ENCODE measurements at regions not wholly inside any gene's neighbourhood (a gene's known extent, or its start where the extent isn't known, plus 50 kb on each side); places are given as distances from the start of the nearest gene placed in this dataset.
"Not testable (repeated sequence)": the region's sequence is repeated elsewhere in the genome, so short reads cannot be mapped to it uniquely, and the experiment has no call there.

DNA sequence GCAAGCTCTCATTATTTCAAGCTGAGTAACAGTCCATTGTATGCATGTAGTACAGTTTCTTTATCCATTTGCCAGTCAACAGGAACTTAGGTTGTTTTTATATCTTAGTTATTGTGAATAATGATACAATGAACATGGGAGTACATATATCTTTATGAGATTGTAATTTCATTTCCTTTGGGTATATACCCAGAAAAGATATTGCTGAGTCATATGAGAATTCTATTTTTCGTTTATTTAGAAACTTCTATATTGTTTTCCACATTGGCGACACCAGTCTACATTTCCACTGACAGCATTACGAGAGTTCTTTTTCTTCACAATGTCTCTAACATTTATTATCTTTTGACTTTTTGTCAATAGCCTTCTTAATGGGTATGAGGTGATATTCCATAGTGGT lies 477.8 kb upstream of the PAPPA start:
- H3K4me1 Mint-ChIP-seq, result no peaks in the 10 kb centered on the region
- no peak overlapping the region for H3K4me3 Mint-ChIP-seq
- H3K27ac Mint-ChIP-seq, result no peak overlapping the region
- H3K36me3 Mint-ChIP-seq, result no peaks in the 10 kb centered on the region
- DNase-seq, result no peak
- H3K9me3 Mint-ChIP-seq, result peaks cover 0 to 15% (median 3%) of the 10 kb centered on the region in 6 donors
- H3K27me3 Mint-ChIP-seq (ENCODE audit: low read depth in 3 of 3), result peaks cover 0 to 2% (median 0%) of the 10 kb centered on the region in 3 donors

DNA sequence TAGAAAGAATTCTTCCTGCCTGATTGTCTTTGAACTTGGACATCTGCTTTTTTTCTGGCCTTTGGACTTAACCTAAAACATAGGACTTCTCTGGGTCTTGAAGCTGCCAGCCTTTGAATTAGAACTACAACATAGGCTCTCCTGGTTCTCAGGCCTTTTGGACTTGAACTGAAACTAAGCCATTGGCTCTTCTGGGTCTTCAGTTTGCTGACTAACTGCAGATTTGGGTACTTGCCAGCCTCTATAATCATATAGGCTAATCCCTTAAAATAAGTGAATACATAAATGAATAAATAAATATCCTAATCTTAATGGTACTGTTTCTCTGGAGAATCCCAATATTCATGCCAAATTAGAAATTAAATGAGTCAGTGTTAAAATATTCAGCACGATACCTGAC lies 473.4 kb upstream of the PAPPA start:
- Mint-ChIP-seq H3K27ac (no peak overlapping the region), H3K36me3 (no peaks in the 10 kb centered on the region), H3K4me1 (no peaks in the 10 kb centered on the region), H3K27me3 (ENCODE audit: low read depth in 3 of 3) (peaks cover 0 to 2% (median 1%) of the 10 kb centered on the region in 3 donors), H3K9me3 (peaks cover 0 to 11% (median 3%) of the 10 kb centered on the region in 6 donors), H3K4me3 (no peak overlapping the region)
- no peak for DNase-seq

DNA sequence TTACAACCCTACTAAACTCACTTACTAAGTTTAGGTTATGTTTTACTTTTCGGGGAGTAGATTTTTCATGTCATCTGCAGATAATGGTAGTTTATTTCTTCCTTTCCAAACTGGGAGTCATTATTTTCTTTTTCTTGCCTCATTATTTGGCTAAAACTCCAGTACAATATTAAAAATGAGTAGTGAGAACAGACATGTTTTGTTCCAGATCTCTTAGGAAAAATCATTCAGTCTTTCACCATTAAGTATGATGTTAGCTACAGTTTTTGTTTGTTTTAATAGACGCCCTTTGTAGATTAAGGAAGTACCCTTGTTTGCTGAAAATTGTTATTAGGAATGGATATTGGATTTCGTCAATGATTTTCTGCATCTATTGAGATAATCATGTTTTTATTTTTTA lies 472.0 kb upstream of the PAPPA start:
- DNase-seq, result no peak

DNA sequence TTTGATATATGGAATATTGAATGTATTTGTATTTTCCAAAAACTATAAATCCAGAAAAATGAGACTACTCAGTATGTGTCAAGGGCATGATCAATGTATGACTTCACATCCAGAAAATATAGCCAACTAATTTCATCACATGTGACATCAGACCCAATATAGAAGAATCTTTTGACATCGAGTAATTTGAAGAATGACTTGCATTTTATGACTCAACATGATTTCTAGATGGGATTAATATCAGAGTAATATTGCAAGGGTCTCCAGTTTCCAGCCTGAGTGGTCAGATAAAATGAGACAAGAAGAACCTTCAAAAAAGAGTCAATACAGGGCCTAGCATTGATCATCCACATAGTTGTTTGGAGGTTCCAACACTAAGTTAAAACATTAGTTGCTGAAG lies 467.5 kb upstream of the PAPPA start:
- H3K4me1 Mint-ChIP-seq, result no peaks in the 10 kb centered on the region

More for the DNA sequence above, 472.0 kb upstream of the PAPPA start:
- H3K4me3 Mint-ChIP-seq, result no peak overlapping the region
- H3K9me3 Mint-ChIP-seq, result peaks cover 0 to 24% (median 5%) of the 10 kb centered on the region in 6 donors
- H3K36me3 Mint-ChIP-seq, result no peaks in the 10 kb centered on the region
- H3K27me3 Mint-ChIP-seq (ENCODE audit: low read depth in 3 of 3), result peaks cover 0 to 2% (median 1%) of the 10 kb centered on the region in 3 donors
- H3K4me1 Mint-ChIP-seq, result no peaks in the 10 kb centered on the region
- H3K27ac Mint-ChIP-seq, result no peak overlapping the region

DNA sequence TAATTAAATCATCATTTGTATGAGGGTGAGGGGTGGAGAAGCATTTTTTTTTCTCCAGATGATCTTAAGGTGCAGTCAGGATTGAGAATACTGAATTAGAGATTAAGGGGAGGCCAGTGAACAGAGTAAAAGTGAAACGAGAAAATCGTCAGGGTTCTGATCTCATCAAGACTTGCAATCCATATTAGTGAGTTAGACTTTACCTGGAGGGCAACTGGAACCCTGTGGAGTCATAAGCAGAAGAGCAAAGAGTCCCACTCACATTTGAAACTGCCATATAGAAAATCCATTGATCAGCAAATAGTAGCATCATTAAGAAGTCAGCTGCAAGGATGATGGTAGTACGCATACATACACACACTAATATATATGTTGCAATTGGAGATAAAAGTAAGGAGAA lies 466.2 kb upstream of the PAPPA start:
- DNase-seq, result no peak
- Mint-ChIP-seq H3K27me3 (ENCODE audit: low read depth in 3 of 3) (peaks cover 1 to 2% (median 2%) of the 10 kb centered on the region in 3 donors), H3K27ac (no peak overlapping the region), H3K9me3 (peaks cover 0 to 48% (median 10%) of the 10 kb centered on the region in 6 donors), H3K36me3 (no peaks in the 10 kb centered on the region), H3K4me3 (no peak overlapping the region), H3K4me1 (no peaks in the 10 kb centered on the region)

More for the DNA sequence above, 467.5 kb upstream of the PAPPA start:
- Mint-ChIP-seq H3K4me3 (no peak overlapping the region), H3K36me3 (no peaks in the 10 kb centered on the region), H3K27me3 (ENCODE audit: low read depth in 3 of 3) (peaks cover 1 to 2% (median 2%) of the 10 kb centered on the region in 3 donors), H3K27ac (no peak overlapping the region), H3K9me3 (peaks cover 0 to 45% (median 10%) of the 10 kb centered on the region in 6 donors)
- DNase-seq, result no peak

DNA sequence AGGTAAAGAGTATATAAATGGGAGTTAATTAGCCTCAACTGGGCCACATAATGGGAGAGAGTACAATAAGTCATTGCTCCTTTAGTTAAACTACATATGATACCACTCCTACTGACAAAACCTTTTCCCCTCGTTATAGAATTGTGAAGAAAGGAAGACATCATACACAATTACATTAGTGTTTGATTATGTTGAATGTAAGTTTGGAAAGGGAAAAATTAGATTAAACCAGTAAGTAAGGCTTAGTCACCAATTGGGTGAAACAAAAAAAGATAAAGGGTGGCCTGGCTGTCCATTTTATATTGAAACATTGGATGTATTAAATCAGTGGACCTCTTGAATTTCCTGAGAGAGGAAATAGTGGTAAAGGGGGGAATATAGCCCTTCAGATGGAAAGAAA lies 464.3 kb upstream of the PAPPA start:
- Mint-ChIP-seq H3K4me1 (no peaks in the 10 kb centered on the region), H3K27ac (no peak overlapping the region), H3K27me3 (ENCODE audit: low read depth in 3 of 3) (peaks cover 0 to 2% (median 2%) of the 10 kb centered on the region in 3 donors), H3K9me3 (peaks cover 0 to 46% (median 12%) of the 10 kb centered on the region in 6 donors), H3K4me3 (no peak overlapping the region), H3K36me3 (no peaks in the 10 kb centered on the region)
- no peak for DNase-seq

DNA sequence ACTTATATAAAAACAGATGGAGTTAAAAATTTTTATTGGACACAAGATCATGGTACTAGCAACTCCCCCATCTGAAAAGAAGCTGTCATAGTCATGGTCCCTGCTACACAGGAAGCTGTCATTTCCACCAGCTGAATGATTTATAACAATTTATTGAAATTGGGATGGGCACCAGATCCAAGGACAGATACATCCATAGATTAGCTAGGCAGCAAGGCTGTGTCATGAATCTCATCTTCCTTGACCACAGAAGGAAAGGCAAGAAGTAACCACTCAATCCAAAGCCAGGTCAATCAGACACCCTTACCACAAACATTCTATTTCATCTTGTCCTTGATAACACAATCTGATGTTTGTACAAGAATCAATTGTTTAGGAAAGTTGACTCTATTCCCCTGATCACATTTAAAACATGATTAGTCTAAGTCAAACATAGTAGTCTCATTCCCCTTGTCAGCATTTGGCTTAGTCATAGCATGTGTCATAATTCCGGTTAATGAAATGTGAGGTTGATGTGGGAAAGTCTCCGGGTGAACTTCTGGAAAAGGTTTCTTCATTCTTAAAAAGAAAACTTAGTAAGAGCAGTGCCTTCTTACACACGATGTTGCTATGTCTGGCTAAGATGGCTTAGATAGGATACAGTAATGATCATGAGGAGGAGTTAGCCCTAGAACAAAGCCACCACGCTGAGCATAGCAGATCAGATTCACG lies 462.6 kb upstream of the PAPPA start:
- Mint-ChIP-seq H3K9me3 (peaks cover 0 to 33% (median 11%) of the 10 kb centered on the region in 6 donors), H3K27me3 (ENCODE audit: low read depth in 3 of 3) (peaks cover 0 to 2% (median 0%) of the 10 kb centered on the region in 3 donors), H3K4me3 (no peak overlapping the region), H3K36me3 (no peaks in the 10 kb centered on the region), H3K27ac (no peak overlapping the region), H3K4me1 (no peaks in the 10 kb centered on the region)
- DNase-seq, result no peak

DNA sequence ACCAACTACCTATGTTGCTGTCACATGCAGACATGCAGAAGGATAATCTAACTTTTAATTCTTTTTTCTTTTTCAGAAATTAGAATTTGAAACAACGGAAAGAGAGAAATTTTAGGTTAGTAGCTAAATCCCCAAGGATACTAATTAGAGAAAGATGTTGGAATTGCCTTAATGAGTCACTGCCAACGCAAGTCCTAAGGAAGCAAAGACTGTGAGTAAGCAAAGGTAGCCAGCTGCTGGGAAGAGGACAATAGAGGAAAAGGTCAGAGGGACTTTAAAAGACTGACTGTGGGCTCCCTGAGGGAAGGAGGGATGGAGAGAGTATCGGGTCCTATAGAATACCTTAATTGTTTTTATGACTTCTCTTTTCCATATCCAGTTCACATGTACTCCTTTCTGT lies 461.9 kb upstream of the PAPPA start:
- Mint-ChIP-seq H3K27ac (no peak overlapping the region), H3K4me3 (no peak overlapping the region), H3K4me1 (no peaks in the 10 kb centered on the region), H3K36me3 (no peaks in the 10 kb centered on the region), H3K27me3 (ENCODE audit: low read depth in 3 of 3) (peaks cover 0 to 2% (median 0%) of the 10 kb centered on the region in 3 donors), H3K9me3 (peaks cover 0 to 28% (median 11%) of the 10 kb centered on the region in 6 donors)
- no peak for DNase-seq

DNA sequence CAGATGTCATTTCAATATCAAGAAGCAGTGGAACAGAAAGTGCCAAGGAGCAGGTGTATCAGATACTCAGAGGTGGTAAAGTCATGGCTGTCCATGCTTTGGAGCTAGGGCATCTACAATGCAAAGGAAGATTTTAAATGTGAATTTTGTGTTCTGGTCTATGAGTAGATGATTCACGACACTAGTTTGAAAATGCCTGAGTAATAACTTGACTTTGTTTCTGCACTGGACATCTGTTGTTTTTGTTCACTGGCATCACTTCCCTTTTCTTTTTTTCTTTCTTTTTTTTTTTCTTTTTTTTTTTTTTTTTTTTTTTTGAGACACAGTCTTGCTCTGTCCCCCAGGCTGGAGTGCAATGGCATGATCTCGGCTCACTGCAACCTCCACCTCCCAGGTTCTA lies 460.7 kb upstream of the PAPPA start:
- not testable (repeated sequence) for H3K36me3 Mint-ChIP-seq; H3K4me3 Mint-ChIP-seq; H3K27ac Mint-ChIP-seq; H3K4me1 Mint-ChIP-seq; DNase-seq; H3K27me3 Mint-ChIP-seq (ENCODE audit: low read depth in 3 of 3)
- peaks cover 0 to 21% (median 5%) of the 10 kb centered on the region in 6 donors for H3K9me3 Mint-ChIP-seq

DNA sequence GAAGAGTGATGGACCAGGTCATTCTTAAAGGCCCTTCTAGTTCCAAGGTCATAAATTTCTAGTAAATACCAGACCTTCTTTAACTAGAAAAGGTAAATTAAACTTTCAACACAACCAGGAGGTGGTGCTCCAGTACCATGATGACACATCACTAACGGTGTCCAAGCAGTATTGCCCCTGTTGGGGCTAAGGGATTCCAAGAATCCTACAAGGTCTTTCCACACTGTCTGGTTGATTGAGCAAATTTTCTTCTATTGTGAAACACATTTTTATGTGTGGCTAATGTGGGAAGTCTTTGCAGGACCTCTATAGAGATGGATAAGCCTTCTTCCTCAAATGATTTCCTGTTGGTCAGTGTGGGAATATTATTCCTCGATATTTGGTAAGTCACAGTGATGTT lies 459.6 kb upstream of the PAPPA start:
- Mint-ChIP-seq H3K4me1 (no peaks in the 10 kb centered on the region), H3K36me3 (no peaks in the 10 kb centered on the region), H3K27me3 (ENCODE audit: low read depth in 3 of 3) (no peaks in the 10 kb centered on the region), H3K9me3 (peaks cover 0 to 14% (median 2%) of the 10 kb centered on the region in 6 donors), H3K27ac (no peak overlapping the region), H3K4me3 (no peak overlapping the region)
- no peak for DNase-seq

DNA sequence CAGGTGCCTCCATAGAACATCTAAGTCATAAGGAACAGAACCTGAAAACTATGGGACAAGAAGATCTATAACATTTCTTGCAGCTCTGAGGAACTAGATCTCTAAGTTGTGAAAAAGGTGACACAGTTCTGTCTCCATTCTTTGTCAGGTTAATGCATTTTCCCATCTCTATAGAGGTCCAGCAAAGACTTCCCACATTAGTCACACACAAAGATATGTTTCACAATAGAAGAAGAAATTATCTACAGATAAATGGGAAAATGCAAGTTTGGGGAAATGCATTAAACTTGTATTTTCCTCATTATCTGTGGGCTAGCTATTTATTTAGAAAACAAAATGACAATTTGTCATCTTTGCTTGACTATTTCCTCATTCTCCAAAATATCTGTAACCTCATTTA lies 458.6 kb upstream of the PAPPA start:
- H3K27me3 Mint-ChIP-seq (ENCODE audit: low read depth in 3 of 3), result no peaks in the 10 kb centered on the region
- no peaks in the 10 kb centered on the region for H3K4me1 Mint-ChIP-seq
- no peak for DNase-seq
- no peaks in the 10 kb centered on the region for H3K36me3 Mint-ChIP-seq
- no peak overlapping the region for H3K4me3 Mint-ChIP-seq
- H3K27ac Mint-ChIP-seq, result no peak overlapping the region
- H3K9me3 Mint-ChIP-seq, result peaks cover 0 to 15% (median 2%) of the 10 kb centered on the region in 6 donors

DNA sequence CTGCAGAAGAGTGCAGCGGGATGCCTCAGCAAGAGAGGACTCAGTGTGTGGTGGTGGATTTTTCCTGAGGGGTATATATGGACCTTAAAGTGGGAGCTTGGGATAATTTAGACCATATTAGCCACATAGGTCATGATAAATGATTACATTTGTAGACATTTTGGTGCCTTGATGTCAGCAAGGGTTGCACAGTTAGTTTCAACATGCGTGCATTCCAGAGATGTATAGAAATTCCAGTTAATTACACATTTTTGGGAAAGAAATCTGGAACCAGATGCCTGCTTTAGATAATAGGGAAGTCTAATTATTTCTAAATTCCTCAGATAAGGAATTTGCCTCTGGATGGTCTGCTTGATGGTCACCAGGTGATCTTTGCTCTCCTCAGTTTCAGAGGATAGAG lies 440.6 kb upstream of the PAPPA start:
- H3K27ac Mint-ChIP-seq, result no peak overlapping the region
- H3K4me1 Mint-ChIP-seq, result no peaks in the 10 kb centered on the region
- H3K36me3 Mint-ChIP-seq, result no peaks in the 10 kb centered on the region
- peaks cover 0 to 2% (median 1%) of the 10 kb centered on the region in 3 donors for H3K27me3 Mint-ChIP-seq (ENCODE audit: low read depth in 3 of 3)
- no peak overlapping the region for H3K4me3 Mint-ChIP-seq
- H3K9me3 Mint-ChIP-seq, result peaks cover 0 to 37% (median 13%) of the 10 kb centered on the region in 6 donors
- no peak for DNase-seq

DNA sequence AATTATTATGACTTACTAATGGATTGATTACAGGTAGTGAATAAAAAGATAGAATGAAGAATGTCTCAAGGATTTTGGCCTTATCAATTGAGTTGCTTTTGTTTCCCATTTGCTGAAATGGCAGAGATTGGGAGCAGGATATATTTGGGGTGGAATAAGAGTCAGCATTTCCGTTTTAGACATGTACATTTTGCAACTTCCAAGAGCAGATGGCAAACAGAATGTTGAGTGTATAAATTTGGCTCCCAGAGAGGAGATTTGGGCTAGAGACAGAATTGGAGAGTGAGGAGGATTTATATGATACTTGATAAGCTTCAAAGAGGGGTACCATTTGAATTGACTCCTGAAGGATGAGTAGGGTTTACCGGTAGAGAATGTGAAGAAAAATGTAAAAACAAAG lies 437.9 kb upstream of the PAPPA start:
- H3K36me3 Mint-ChIP-seq, result no peaks in the 10 kb centered on the region
- peaks cover 0 to 25% (median 13%) of the 10 kb centered on the region in 6 donors for H3K9me3 Mint-ChIP-seq
- H3K27ac Mint-ChIP-seq, result no peak overlapping the region
- DNase-seq, result no peak
- H3K4me1 Mint-ChIP-seq, result no peaks in the 10 kb centered on the region
- H3K4me3 Mint-ChIP-seq, result no peak overlapping the region
- H3K27me3 Mint-ChIP-seq (ENCODE audit: low read depth in 3 of 3), result peaks cover 0 to 1% (median 0%) of the 10 kb centered on the region in 3 donors

DNA sequence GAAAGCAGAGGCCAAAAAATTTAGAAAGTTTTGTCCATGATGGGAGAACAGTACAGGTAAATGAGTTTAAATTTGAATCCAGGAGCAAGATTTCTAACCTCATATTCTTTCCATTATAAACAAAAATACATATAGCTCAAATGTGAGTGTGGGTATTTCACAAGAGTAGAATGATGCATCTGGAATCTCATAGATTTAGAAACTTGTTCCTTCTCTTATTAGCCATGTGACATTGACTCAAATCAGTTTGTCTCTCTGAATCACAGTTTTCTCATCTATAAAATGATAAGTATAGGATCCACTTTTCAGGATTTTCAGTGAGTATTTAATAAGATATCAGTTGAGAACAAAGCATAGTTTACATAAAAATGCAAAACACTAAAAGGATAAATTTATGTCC lies 436.3 kb upstream of the PAPPA start:
- H3K27ac Mint-ChIP-seq, result no peak overlapping the region
- H3K27me3 Mint-ChIP-seq (ENCODE audit: low read depth in 3 of 3), result peaks cover 0 to 1% (median 0%) of the 10 kb centered on the region in 3 donors
- H3K9me3 Mint-ChIP-seq, result peaks cover 0 to 18% (median 11%) of the 10 kb centered on the region in 6 donors
- no peak for DNase-seq
- no peak overlapping the region for H3K4me3 Mint-ChIP-seq
- no peaks in the 10 kb centered on the region for H3K36me3 Mint-ChIP-seq
- H3K4me1 Mint-ChIP-seq, result no peaks in the 10 kb centered on the region

DNA sequence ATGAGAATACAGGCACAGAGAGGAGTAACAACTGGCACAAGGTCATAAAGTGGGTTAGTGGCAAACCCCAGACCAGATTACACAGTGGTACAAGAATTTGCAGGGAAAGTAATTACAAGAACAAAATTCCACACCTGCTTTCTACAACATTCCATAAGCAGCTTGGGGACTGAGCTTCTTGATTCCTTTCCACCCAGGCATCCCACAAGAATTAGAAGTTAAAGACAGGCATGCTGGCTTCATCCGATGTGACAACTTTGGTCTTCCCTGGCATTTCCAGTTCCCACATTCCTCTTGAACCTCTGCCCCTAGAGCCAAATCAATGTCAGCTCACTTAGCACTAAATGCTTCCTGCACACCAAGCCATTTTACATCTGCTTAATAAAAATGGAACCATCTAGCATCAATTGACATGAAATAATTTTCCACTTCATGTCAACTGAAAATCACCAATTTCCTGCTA lies 435.8 kb upstream of the PAPPA start:
- Mint-ChIP-seq H3K4me1 (no peaks in the 10 kb centered on the region), H3K27ac (no peak overlapping the region), H3K36me3 (no peaks in the 10 kb centered on the region), H3K9me3 (peaks cover 0 to 13% (median 7%) of the 10 kb centered on the region in 6 donors), H3K27me3 (ENCODE audit: low read depth in 3 of 3) (peaks cover 0 to 1% (median 0%) of the 10 kb centered on the region in 3 donors), H3K4me3 (no peak overlapping the region)
- no peak for DNase-seq
